ENCODE measurements at regions not wholly inside any gene's neighbourhood (a gene's known extent, or its start where the extent isn't known, plus 50 kb on each side); places are given as distances from the start of the nearest gene placed in this dataset.

GRCh38 chr6:91827151-91827550 lies 1240.3 kb upstream of the MAP3K7 start:
- TF ChIP-seq CTCF (conservative IDR thresholded peaks at IDR 0.05; ENCODE audit: low read depth, low read length) (no peak), EZH2phosphoT487 (IDR thresholded peaks at IDR 0.05; ENCODE audit: borderline replicate concordance, low read length) (no peak)

All from PC-3 (cell line).